Transverse colon (tissue), 4 donors: ENCODE measurements at regions not wholly inside any gene's neighbourhood (a gene's known extent, or its start where the extent isn't known, plus 50 kb on each side); places are given as distances from the start of the nearest gene placed in this dataset.

Experiments
- DNase-seq: peaks from one replicate; pipeline ENCODE4 v3.0.0-alpha.2; 2019
- H3K27ac ChIP-seq, 4 donors: fragments of 200-600 bp; sonication (generic); 2 replicates each; pipeline ENCODE4 v1.5.1; 2016 to 2018; ENCODE audit warnings: inconsistent platforms in 4 of 4
- H3K27me3 ChIP-seq: fragments of 200-600 bp; sonication (generic); 2 replicates; pipeline ENCODE4 v1.5.1; 2017; ENCODE audit warnings: inconsistent platforms
- H3K36me3 ChIP-seq, 4 donors: fragments of 200-600 bp; sonication (generic); 2 replicates each; pipeline ENCODE4 v1.5.1; 2017 to 2019; ENCODE audit warnings: inconsistent platforms in 4 of 4
- H3K4me1 ChIP-seq, 4 donors: fragments of 200-600 bp; sonication (generic); 2 replicates each; pipeline ENCODE4 v1.5.1; 2017 to 2020; ENCODE audit warnings: inconsistent platforms in 4 of 4
- H3K4me3 ChIP-seq, 4 donors: fragments of 200-600 bp; sonication (generic); 1 replicate in 1 of 4; 2 replicates in 3 of 4; pipeline versions ENCODE4 v1.5.1 to v1.6.1; 2017 to 2019; ENCODE audit warnings: inconsistent platforms in 4 of 4
- H3K9me3 ChIP-seq, 2 donors: fragments of 200-600 bp; sonication (generic); 2 replicates each; pipeline ENCODE4 v1.5.1; 2017 to 2019; ENCODE audit warnings: inconsistent platforms in 2 of 2
- EP300 ChIP-seq: sonication (generic); formaldehyde crosslinking; IDR thresholded peaks from one replicate; pipeline ENCODE4 v1.6.1; 2017; ENCODE audit warnings: antibody characterized with exemption, low read depth
- POLR2A ChIP-seq: fragments of 450-650 bp; IDR thresholded peaks from one replicate; pipeline ENCODE4 v1.6.1; 2016; ENCODE audit warnings: antibody characterized with exemption, mild to moderate bottlenecking, moderate library complexity
- POLR2AphosphoS5 ChIP-seq, 3 donors: sonication (generic); formaldehyde crosslinking; IDR thresholded peaks; one replicate each; pipeline ENCODE4 v1.6.1; 2016; ENCODE audit warnings: antibody characterized with exemption in 3 of 3
- WGBS, 2 donors: methylation state at CpG; one replicate each; pipeline ENCODE4 v1.1.5; 2018; ENCODE audit warnings: low coverage in 1 of 2; 5-methylcytosine and 5-hydroxymethylcytosine counted together
- in situ Hi-C, 4 donors: fragments of 200-750 bp; cut with MboI; loops; one replicate each; pipeline versions ENCODE4 v1.15.0 to v1.15.1; 2017; ENCODE audit warnings: low sequenced_read_pairs in 3 of 4, low pct_ligation_motif_present in 1 of 4, low pct_unique_long_range_greater_than_20kb in 1 of 4
- intact Hi-C: fragments of 100-400 bp; cut with DNase I; formaldehyde crosslinking; loops from one replicate; pipeline ENCODE4 v1.15.1; 2023; ENCODE audit warnings: low total_unique reads
- TF ChIP-seq, protein P1 (sequence below), 5 experiments: fragments of 200-600 bp in 3 of 5; fragments of 450-650 bp in 2 of 5; sonication (generic) in 3 of 5; IDR thresholded peaks; 1 replicate in 2 of 5; 2 replicates in 3 of 5; pipeline ENCODE4 v1.5.1; 2016 to 2017; ENCODE audit warnings: antibody characterized with exemption in 5 of 5, inconsistent platforms in 3 of 5, mild to moderate bottlenecking in 2 of 5, moderate library complexity in 1 of 5

DNA sequence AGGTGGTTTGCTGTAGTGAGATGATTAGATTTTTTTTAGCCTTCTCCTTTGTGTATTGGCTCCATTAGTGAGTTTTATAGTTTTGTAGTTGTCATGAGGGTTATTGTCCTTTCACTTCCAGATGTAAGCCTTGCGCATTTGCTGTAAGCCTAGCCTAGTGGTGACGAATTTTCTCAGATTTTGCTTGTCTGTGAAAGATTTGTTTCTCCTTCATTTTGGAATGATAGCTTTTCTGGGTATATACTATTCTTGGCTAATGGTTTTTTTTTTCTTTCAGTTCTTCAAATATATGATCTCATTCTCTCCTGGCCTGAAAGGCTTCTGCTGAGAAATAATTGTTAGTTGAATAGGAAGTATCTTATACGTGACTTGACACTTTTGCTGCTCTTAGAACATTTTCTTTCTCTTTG, 166.5 kb upstream of the THRB start:
- intact Hi-C loops (no loop called here), in situ Hi-C loops (loop anchor here in 1 of 4 donors (25.0 kb wide), 1 partner anchor 399 kb away; no protein-coding TSS in a partner anchor)
- no peak for TF ChIP-seq POLR2A
- TF ChIP-seq, protein P1, sequence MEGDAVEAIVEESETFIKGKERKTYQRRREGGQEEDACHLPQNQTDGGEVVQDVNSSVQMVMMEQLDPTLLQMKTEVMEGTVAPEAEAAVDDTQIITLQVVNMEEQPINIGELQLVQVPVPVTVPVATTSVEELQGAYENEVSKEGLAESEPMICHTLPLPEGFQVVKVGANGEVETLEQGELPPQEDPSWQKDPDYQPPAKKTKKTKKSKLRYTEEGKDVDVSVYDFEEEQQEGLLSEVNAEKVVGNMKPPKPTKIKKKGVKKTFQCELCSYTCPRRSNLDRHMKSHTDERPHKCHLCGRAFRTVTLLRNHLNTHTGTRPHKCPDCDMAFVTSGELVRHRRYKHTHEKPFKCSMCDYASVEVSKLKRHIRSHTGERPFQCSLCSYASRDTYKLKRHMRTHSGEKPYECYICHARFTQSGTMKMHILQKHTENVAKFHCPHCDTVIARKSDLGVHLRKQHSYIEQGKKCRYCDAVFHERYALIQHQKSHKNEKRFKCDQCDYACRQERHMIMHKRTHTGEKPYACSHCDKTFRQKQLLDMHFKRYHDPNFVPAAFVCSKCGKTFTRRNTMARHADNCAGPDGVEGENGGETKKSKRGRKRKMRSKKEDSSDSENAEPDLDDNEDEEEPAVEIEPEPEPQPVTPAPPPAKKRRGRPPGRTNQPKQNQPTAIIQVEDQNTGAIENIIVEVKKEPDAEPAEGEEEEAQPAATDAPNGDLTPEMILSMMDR (IDR thresholded peaks at IDR 0.05) = no peak
- TF ChIP-seq EP300 = no peak
- no peak for TF ChIP-seq POLR2AphosphoS5 (IDR thresholded peaks at IDR 0.05)
- DNase-seq = no peak
- H3K9me3 ChIP-seq = peaks cover 0 to 3% of the 10 kb centered on the region in 2 donors
- H3K27me3 ChIP-seq = no peaks in the 10 kb centered on the region
- H3K36me3 ChIP-seq = no peaks in the 10 kb centered on the region
- no peaks in the 10 kb centered on the region for H3K4me1 ChIP-seq
- no peak overlapping the region for H3K4me3 ChIP-seq
- no peak overlapping the region for H3K27ac ChIP-seq
- WGBS, 2 donors = 76 to 91% methylated on average over 3 of the region's 3 CpGs

DNA sequence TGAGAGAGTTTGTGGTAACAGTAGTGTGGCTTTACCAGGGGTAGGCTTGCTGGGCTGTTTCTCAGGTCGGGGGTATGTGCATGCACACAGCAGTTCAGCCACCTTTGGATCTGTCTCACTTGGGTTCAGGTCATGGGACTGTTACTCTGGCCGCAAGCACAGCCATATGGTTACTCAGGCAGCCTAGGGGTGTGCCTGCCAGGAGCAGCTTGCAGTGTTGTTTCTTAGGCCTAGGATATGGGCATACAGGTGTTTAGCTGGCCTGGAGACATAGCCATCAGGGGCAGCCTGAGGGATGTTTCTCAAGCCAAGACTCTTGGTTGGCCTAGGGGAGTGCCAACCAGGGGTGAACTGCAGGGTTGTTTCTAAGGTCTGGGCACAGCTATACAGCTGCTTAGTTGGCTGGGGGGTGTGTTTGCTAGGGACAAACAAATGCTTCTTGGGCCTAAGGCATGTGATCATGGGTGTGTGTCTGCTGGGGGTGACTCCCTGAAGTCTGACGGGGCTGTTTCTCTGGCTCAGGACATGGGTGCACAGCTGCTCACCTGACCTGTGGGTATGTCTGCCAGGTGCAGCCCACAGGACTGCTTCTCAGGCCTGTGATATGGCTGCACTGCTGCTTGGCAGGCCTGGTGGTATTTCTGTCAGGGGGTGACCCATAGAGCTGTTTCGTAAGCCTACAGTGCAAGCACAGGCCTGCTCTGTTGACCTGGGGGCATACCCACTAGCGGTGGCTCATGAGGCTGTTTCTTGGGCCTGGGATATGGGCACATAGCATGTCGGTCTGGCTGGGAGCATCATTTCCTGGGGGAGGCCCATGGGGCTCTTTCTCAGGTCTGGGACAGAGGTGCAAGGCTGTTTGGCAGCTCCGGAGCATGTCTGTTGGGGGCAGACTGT, 168.0 kb upstream of the THRB start:
- WGBS, 2 donors = 91% methylated on average over 6 of the region's 7 CpGs; no CpG with 5 or more reads in 1 of the 2 donors
- no peaks in the 10 kb centered on the region for H3K36me3 ChIP-seq
- no peaks in the 10 kb centered on the region for H3K27me3 ChIP-seq
- no peak overlapping the region for H3K27ac ChIP-seq
- TF ChIP-seq POLR2AphosphoS5 (IDR thresholded peaks at IDR 0.05) (no peak), POLR2A (no peak), EP300 (no peak)
- TF ChIP-seq, protein P1 (IDR thresholded peaks at IDR 0.05) = no peak
- no peak overlapping the region for H3K4me3 ChIP-seq
- no peak for DNase-seq
- intact Hi-C loops (no loop called here), in situ Hi-C loops (loop anchor here in 1 of 4 donors (25.0 kb wide), 1 partner anchor 400 kb away; no protein-coding TSS in a partner anchor)
- H3K4me1 ChIP-seq = no peaks in the 10 kb centered on the region
- H3K9me3 ChIP-seq = no peaks in the 10 kb centered on the region

DNA sequence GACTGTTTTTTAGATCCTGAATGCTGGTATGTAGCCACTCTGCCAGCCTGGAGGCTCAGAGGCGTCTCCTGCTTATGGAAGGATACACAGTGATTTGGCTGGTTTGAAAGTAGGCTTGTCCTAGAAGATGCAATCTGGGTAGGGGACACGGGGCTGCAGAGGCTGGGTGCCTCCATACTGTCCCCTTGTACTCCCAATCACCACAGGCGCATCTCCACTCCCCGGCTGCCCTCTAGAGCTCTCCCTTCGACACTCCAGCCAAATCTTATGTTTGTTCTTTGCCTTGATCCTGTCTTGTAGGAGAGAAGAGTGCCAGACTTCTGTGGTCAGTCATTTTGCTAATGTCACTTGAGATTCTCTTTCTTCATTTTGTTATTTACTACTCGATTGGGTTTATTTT, 168.8 kb upstream of the THRB start:
- Histone ChIP-seq H3K4me1 (no peaks in the 10 kb centered on the region), H3K9me3 (no peaks in the 10 kb centered on the region), H3K27ac (no peak overlapping the region), H3K36me3 (no peaks in the 10 kb centered on the region), H3K27me3 (no peaks in the 10 kb centered on the region), H3K4me3 (no peak overlapping the region)
- DNase-seq = no peak
- TF ChIP-seq, protein P1 (IDR thresholded peaks at IDR 0.05) = no peak
- TF ChIP-seq EP300 (no peak), POLR2AphosphoS5 (IDR thresholded peaks at IDR 0.05) (no peak), POLR2A (no peak)
- intact Hi-C loops = no loop called here
- in situ Hi-C loops = loop anchor here in 1 of 4 donors (25.0 kb wide), 1 partner anchor 401 kb away; no protein-coding TSS in a partner anchor
- 85% methylated on average over 6 of the region's 6 CpGs; no CpG with 5 or more reads in 1 of the 2 donors for WGBS, 2 donors

- H3K27ac ChIP-seq = no peak overlapping the region
- no peaks in the 10 kb centered on the region for H3K9me3 ChIP-seq
- H3K4me1 ChIP-seq = no peaks in the 10 kb centered on the region
- no peak for DNase-seq
- no peaks in the 10 kb centered on the region for H3K27me3 ChIP-seq
- no peaks in the 10 kb centered on the region for H3K36me3 ChIP-seq
- 75 to 83% methylated on average over 3 of the region's 3 CpGs for WGBS, 2 donors
- intact Hi-C loops = no loop called here
- in situ Hi-C loops = loop anchor here in 1 of 4 donors (25.0 kb wide), 1 partner anchor 406 kb away; no protein-coding TSS in a partner anchor
- no peak overlapping the region for H3K4me3 ChIP-seq
- TF ChIP-seq POLR2AphosphoS5 (IDR thresholded peaks at IDR 0.05) (no peak), POLR2A (no peak), EP300 (no peak)
- TF ChIP-seq, protein P1 (IDR thresholded peaks at IDR 0.05) = no peak
Observed at GRCh38 chr3:24668039-24668438, 173.4 kb upstream of the THRB start.
